ENCODE measurements at regions not wholly inside any gene's neighbourhood (a gene's known extent, or its start where the extent isn't known, plus 50 kb on each side); places are given as distances from the start of the nearest gene placed in this dataset.

- TF ChIP-seq CTCF (conservative IDR thresholded peaks at IDR 0.05; ENCODE audit: low read depth, low read length) (no peak), EZH2 (IDR thresholded peaks at IDR 0.05; ENCODE audit: borderline replicate concordance, low read depth, low read length, poor library complexity, severe bottlenecking) (no peak)
- H3K9me3 ChIP-seq (ENCODE audit: low read depth, low read length, poor library complexity, severe bottlenecking) = no peaks in the 10 kb centered on the region
- no peaks in the 10 kb centered on the region for H3K4me1 ChIP-seq (ENCODE audit: insufficient read depth, low read length, poor library complexity, severe bottlenecking)
- H3K27me3 ChIP-seq (replicated peaks; ENCODE audit: insufficient read depth, low read depth, low read length, poor library complexity) = no peaks in the 10 kb centered on the region
- POLR2A ChIA-PET (ENCODE audit: low non-redundant PET) = interaction anchor here (0.7 kb wide), 1 partner anchor 115 kb away, joined by 5 read pairs; no protein-coding TSS in a partner anchor
- intact Hi-C loops (cut with micrococcal nuclease; ENCODE audit: unreplicated experiment) = no loop called here
- CTCF ChIA-PET = no interaction called here
- BruUV-seq (replicated peaks) = no TSS peak
- H3K36me3 ChIP-seq (ENCODE audit: insufficient read depth, low read length, poor library complexity, severe bottlenecking) = no peaks in the 10 kb centered on the region
- no peak for DNase-seq (ENCODE audit: low spot score)
- H3K4me3 ChIP-seq (ENCODE audit: low read depth, low read length, poor library complexity, severe bottlenecking) = no peak overlapping the region
- no peak overlapping the region for H3K27ac ChIP-seq (ENCODE audit: low read depth, low read length, poor library complexity, severe bottlenecking)
These were observed 555.5 kb upstream of the TNP1 start for GRCh38 chr2:217415316-217415715.

GRCh38 chr2:217414429-217414828 lies 554.6 kb upstream of the TNP1 start:
- no peak for DNase-seq (ENCODE audit: low spot score)
- Histone ChIP-seq H3K4me1 (ENCODE audit: insufficient read depth, low read length, poor library complexity, severe bottlenecking) (no peaks in the 10 kb centered on the region), H3K4me3 (ENCODE audit: low read depth, low read length, poor library complexity, severe bottlenecking) (no peak overlapping the region), H3K36me3 (ENCODE audit: insufficient read depth, low read length, poor library complexity, severe bottlenecking) (no peaks in the 10 kb centered on the region), H3K9me3 (ENCODE audit: low read depth, low read length, poor library complexity, severe bottlenecking) (no peaks in the 10 kb centered on the region), H3K27ac (ENCODE audit: low read depth, low read length, poor library complexity, severe bottlenecking) (no peak overlapping the region), H3K27me3 (replicated peaks; ENCODE audit: insufficient read depth, low read depth, low read length, poor library complexity) (no peaks in the 10 kb centered on the region)
- no TSS peak for BruUV-seq (replicated peaks)
- TF ChIP-seq EZH2 (IDR thresholded peaks at IDR 0.05; ENCODE audit: borderline replicate concordance, low read depth, low read length, poor library complexity, severe bottlenecking) (no peak), CTCF (conservative IDR thresholded peaks at IDR 0.05; ENCODE audit: low read depth, low read length) (no peak)
- ChIA-PET POLR2A (ENCODE audit: low non-redundant PET) (no interaction called here), CTCF (no interaction called here)
- intact Hi-C loops (cut with micrococcal nuclease; ENCODE audit: unreplicated experiment) = no loop called here

GRCh38 chr2:217413193-217413592 lies 553.3 kb upstream of the TNP1 start:
- ChIA-PET CTCF (no interaction called here), POLR2A (ENCODE audit: low non-redundant PET) (no interaction called here)
- TF ChIP-seq CTCF (conservative IDR thresholded peaks at IDR 0.05; ENCODE audit: low read depth, low read length) (no peak), EZH2 (IDR thresholded peaks at IDR 0.05; ENCODE audit: borderline replicate concordance, low read depth, low read length, poor library complexity, severe bottlenecking) (no peak)
- Histone ChIP-seq H3K9me3 (ENCODE audit: low read depth, low read length, poor library complexity, severe bottlenecking) (no peaks in the 10 kb centered on the region), H3K36me3 (ENCODE audit: insufficient read depth, low read length, poor library complexity, severe bottlenecking) (no peaks in the 10 kb centered on the region), H3K4me1 (ENCODE audit: insufficient read depth, low read length, poor library complexity, severe bottlenecking) (no peaks in the 10 kb centered on the region), H3K27me3 (replicated peaks; ENCODE audit: insufficient read depth, low read depth, low read length, poor library complexity) (no peaks in the 10 kb centered on the region), H3K4me3 (ENCODE audit: low read depth, low read length, poor library complexity, severe bottlenecking) (no peak overlapping the region), H3K27ac (ENCODE audit: low read depth, low read length, poor library complexity, severe bottlenecking) (no peak overlapping the region)
- no TSS peak for BruUV-seq (replicated peaks)
- intact Hi-C loops (cut with micrococcal nuclease; ENCODE audit: unreplicated experiment) = no loop called here
- DNase-seq (ENCODE audit: low spot score) = no peak
